ENCODE measurements at regions not wholly inside any gene's neighbourhood (a gene's known extent, or its start where the extent isn't known, plus 50 kb on each side); places are given as distances from the start of the nearest gene placed in this dataset.

- TF ChIP-seq POLR2A (IDR thresholded peaks at IDR 0.05) (no peak), CTCF (IDR thresholded peaks at IDR 0.05) (no peak)
- Histone ChIP-seq H3K27ac (no peak overlapping the region), H3K27me3 (no peaks in the 10 kb centered on the region), H3K9me3 (no peaks in the 10 kb centered on the region), H3K4me1 (no peaks in the 10 kb centered on the region), H3K36me3 (no peaks in the 10 kb centered on the region), H3K4me3 (no peak overlapping the region)
- intact Hi-C loops (cut with DNase I; ENCODE audit: low total_unique reads), result no loop called here
- DNase-seq, result no peak
Observed at GRCh38 chr4:152255437-152255836, 280.5 kb downstream of the FBXW7 start.

- no peak overlapping the region for H3K27ac ChIP-seq
- no peak overlapping the region for H3K4me3 ChIP-seq
- DNase-seq, result no peak
- H3K36me3 ChIP-seq, result no peaks in the 10 kb centered on the region
- no peaks in the 10 kb centered on the region for H3K9me3 ChIP-seq
- H3K4me1 ChIP-seq, result no peaks in the 10 kb centered on the region
- intact Hi-C loops (cut with DNase I; ENCODE audit: low total_unique reads), result no loop called here
- TF ChIP-seq POLR2A (IDR thresholded peaks at IDR 0.05) (no peak), CTCF (IDR thresholded peaks at IDR 0.05) (no peak)
- no peaks in the 10 kb centered on the region for H3K27me3 ChIP-seq
Observed at GRCh38 chr4:152248347-152248746, 287.5 kb downstream of the FBXW7 start.

- Histone ChIP-seq H3K36me3 (no peaks in the 10 kb centered on the region), H3K4me3 (no peak overlapping the region), H3K9me3 (no peaks in the 10 kb centered on the region), H3K27ac (no peak overlapping the region), H3K4me1 (no peaks in the 10 kb centered on the region), H3K27me3 (no peaks in the 10 kb centered on the region)
- no peak for DNase-seq
- intact Hi-C loops (cut with DNase I; ENCODE audit: low total_unique reads), result no loop called here
- TF ChIP-seq CTCF (IDR thresholded peaks at IDR 0.05) (no peak), POLR2A (IDR thresholded peaks at IDR 0.05) (no peak)
Observed at GRCh38 chr4:152247271-152247975, 288.5 kb downstream of the FBXW7 start.

GRCh38 chr4:152246659-152247058 is 289.2 kb downstream of the FBXW7 start:
- Histone ChIP-seq H3K27ac (no peak overlapping the region), H3K4me1 (no peaks in the 10 kb centered on the region), H3K27me3 (no peaks in the 10 kb centered on the region), H3K36me3 (no peaks in the 10 kb centered on the region), H3K9me3 (no peaks in the 10 kb centered on the region), H3K4me3 (no peak overlapping the region)
- no peak for DNase-seq
- intact Hi-C loops (cut with DNase I; ENCODE audit: low total_unique reads), result no loop called here
- TF ChIP-seq POLR2A (IDR thresholded peaks at IDR 0.05), result no peak
- TF ChIP-seq CTCF (IDR thresholded peaks at IDR 0.05), result no peak

GRCh38 chr4:152245680-152246079 is 290.2 kb downstream of the FBXW7 start:
- H3K4me1 ChIP-seq, result no peaks in the 10 kb centered on the region
- no peaks in the 10 kb centered on the region for H3K9me3 ChIP-seq
- TF ChIP-seq POLR2A (IDR thresholded peaks at IDR 0.05) (no peak), CTCF (IDR thresholded peaks at IDR 0.05) (no peak)
- H3K27ac ChIP-seq, result no peak overlapping the region
- H3K36me3 ChIP-seq, result no peaks in the 10 kb centered on the region
- no peak for DNase-seq
- H3K27me3 ChIP-seq, result no peaks in the 10 kb centered on the region
- intact Hi-C loops (cut with DNase I; ENCODE audit: low total_unique reads), result no loop called here
- H3K4me3 ChIP-seq, result no peak overlapping the region
